Esophagus muscularis mucosa (tissue), 3 donors: ENCODE measurements at regions not wholly inside any gene's neighbourhood (a gene's known extent, or its start where the extent isn't known, plus 50 kb on each side); places are given as distances from the start of the nearest gene placed in this dataset.

Source experiments
- CTCF ChIP-seq, 3 experiments: fragments of 200-600 bp in 2 of 3; fragments of 450-650 bp in 1 of 3; sonication (generic) in 2 of 3; IDR thresholded peaks; one replicate each; pipeline ENCODE4 v1.5.1; 2017 to 2019; ENCODE audit warnings: antibody characterized with exemption in 3 of 3, mild to moderate bottlenecking in 2 of 3, moderate library complexity in 1 of 3
- POLR2A ChIP-seq: fragments of 450-650 bp; IDR thresholded peaks from one replicate; pipeline ENCODE4 v1.6.1; 2017; ENCODE audit warnings: antibody characterized with exemption, moderate library complexity, mild to moderate bottlenecking, low read depth
- POLR2AphosphoS5 ChIP-seq, 2 donors: sonication (generic); formaldehyde crosslinking; IDR thresholded peaks; one replicate each; pipeline ENCODE4 v1.6.1; 2017; ENCODE audit warnings: antibody characterized with exemption in 2 of 2

GRCh38 chr21:35686156-35686555 is 374.2 kb downstream of the SETD4 start:
- TF ChIP-seq CTCF (IDR thresholded peaks at IDR 0.05) = no peak
- TF ChIP-seq POLR2A = no peak
- TF ChIP-seq POLR2AphosphoS5 (IDR thresholded peaks at IDR 0.05) = no peak
